Superior temporal gyrus (tissue), 1 donor: ENCODE measurements at regions not wholly inside any gene's neighbourhood (a gene's known extent, or its start where the extent isn't known, plus 50 kb on each side); places are given as distances from the start of the nearest gene placed in this dataset.

Source experiments
- DNase-seq: peaks from one replicate; pipeline ENCODE4 v3.0.0-alpha.2; 2016; ENCODE audit errors: extremely low spot score

DNA sequence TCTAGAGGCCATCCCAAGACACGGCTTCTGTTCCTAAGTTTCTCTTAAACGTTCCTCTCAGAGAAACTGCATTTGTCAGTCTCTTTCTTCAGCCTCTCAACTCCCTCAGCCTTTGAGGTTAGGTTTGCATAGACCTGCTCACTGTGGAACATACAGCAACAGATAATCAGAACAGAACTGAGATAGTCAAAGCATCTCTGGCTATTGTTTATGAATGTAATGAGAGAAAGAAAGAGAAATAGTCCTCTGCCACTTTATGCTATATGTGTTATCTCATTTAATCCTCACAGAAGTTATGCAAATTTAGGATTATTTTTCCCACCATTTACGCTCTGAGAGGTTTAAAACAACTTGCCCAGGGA, 190.6 kb downstream of the PHLDA1 start:
- no peak for DNase-seq

DNA sequence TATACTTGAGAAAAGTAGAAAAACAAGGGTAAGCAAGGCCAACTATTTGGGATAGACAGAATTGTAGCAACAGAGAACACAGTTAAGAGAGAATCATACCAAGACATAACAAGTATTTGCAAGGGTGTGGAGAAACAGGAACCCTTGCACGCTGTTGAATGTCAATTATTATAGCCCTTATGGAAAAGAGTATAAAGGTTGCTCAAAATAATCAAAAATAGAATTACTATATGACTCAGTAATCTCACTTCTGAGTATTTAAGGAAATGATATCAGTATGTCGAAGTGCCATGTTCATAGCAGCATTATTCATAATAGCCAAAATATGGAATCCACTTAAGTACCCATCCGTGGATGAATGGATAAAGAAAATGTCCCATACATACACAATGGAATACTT, 193.3 kb downstream of the PHLDA1 start:
- no peak for DNase-seq

DNA sequence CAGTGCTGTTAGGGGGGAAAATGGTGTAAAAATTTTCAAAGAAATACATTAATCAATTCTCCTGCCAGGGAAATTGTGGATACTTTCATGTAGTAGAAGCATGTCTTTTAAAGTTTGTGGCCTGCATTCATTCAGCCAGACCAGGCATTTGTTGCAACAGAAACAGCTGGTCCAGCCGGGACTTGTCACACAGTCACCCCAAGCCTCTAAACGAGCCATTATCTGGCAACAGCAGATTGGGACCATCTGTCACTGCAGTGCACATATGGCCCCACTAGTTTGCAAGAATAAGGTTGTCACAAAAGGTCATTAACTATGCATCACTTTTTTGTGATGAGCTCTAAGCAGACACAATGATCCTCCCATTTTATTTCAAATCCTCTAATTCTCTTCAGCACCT, 193.9 kb downstream of the PHLDA1 start:
- no peak for DNase-seq

DNA sequence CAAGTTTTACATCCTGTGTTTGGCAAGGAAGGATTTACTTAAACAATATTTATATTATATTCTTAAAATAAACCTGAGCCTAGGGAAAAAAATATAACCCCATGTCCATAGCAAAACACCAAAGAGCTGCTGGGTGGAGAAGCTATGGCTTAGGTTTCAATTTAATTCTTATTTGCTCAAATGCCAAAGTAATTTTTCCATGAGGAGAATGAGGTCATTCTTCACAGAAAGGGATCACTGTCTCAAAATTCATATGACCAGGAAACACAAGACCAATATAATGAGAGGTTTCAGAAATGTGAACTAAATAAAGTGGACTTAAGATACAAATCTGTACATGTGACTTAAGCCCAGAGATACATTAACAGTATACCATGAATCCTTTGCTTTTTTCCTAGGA, 195.0 kb downstream of the PHLDA1 start:
- no peak for DNase-seq

DNA sequence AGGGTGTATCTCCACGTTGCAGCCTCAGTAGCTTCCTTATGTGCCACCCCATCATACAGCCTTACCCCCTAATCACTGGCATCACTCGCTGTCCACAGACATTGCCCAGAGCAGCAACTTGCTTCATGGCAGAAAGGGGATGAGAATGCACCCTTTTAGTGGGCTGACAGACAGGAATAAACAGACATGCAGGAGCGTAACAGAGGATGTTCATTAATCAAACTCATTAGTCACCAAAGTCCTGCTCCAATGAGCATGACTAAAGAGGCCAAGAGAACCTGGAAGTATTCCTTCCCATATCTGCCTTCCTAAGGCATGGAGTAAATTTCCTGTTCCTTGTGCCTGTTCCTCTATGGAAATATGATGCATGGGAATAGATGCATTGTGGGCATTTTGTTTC, 197.0 kb downstream of the PHLDA1 start:
- no peak for DNase-seq

DNA sequence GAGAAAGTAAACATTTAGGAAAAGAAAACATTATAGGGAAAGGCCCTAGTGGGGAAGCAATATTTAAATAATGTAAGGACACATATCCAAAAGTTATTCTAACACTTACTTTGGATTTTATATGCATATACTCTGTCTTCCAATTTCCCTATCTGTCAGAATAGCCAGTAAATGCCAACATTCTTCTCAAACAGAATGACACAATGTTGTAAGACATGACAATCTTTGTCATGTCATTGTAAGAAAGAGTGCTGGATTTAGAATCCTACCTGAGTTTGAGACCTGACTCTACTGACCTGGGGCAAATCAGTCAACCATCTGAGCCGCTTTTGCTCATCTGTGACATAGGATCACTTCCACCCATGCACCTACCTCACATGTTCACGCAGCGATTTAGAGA, 198.3 kb downstream of the PHLDA1 start:
- DNase-seq: no peak

DNA sequence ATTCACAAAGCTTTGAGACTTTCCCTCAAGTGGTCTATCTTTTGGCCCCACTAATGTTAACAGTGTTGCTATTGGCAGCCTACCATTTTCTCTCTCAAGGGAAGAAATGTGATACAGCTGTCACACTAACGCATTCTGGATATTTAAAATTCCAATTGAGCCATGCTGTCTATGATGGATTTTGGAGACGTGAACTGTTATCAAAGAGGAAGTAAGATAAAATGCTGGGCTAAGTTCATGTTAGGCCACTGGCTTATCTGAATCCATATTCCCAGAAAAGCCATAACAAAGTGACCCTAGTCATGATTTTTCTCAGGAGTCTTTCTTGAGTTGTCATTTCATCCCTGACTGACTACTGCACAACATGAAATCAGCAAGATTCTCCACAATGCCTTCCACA, 200.2 kb downstream of the PHLDA1 start:
- DNase-seq: no peak

DNA sequence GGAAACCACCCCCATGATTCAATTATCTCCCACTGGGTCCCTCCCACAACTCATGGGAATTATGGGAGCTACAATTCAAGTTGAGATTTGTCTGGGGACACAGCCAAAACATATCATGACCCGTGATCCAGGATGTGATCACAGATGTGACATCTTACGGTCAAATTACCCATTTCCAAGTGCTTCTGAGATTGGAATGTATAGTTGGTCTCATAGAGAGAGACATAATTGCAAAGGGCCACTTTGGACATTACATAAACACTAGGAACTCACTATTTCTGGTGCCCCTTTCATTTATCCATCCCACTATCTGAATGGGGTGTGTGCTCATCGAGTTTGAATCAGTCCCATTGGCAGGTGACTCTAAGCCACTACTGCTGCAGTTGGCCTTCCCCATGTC, 204.5 kb downstream of the PHLDA1 start:
- no peak for DNase-seq

DNA sequence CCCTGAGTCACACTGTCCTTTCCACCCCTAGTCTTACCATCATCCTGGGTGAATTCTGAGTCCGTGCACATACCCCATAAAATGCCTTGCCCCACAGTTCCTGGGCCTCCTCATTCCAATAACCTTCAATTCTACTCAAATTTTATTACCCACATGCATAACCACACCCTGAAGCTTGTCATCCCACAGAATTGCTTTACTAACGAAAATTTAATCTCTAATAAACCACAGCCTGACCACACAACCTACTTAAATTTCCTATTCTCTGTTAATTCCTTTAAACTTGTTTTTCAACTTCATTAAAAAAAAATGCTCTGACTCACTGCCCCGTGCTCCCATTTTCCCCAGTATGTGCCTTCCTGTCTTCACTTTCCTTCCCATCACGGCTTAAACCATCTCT, 205.9 kb downstream of the PHLDA1 start:
- no peak for DNase-seq

DNA sequence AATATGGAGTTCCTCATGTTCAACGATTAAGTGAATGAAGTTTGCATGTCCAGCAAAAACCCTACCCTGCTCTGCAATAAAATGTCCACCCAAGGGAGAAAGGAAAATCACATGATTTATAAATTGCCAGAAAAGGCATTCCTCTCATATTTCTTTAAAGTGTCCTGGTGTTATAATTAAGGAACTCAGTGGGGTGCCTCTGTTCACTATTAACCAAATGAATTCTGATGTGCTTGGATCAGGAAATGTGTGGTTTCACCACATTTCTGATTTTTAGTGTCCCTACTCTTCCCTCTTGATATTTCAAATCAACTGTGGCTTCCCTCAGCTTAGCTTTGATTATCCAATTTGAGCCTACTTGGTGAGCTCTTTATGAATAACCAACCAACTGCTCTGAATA, 208.1 kb downstream of the PHLDA1 start:
- no peak for DNase-seq

DNA sequence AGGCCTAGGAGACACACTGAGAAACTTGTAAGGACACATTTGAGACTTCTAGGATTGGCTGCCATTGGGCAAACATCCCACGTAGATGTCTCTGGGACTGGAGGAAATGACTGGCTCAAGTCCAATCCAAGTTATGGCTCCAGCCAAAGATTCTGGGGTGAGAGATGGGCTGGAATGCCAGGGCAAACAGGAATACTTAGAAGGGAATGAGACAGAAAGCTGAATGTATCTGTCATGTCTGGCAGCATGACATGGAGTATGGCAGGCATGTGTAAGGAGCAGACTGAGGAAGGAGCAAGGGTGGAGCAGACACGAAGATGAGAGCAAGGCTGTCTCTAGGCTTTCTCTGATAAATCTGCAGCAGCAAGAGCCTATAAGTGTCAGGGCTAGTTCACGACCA, 209.2 kb downstream of the PHLDA1 start:
- DNase-seq: no peak

DNA sequence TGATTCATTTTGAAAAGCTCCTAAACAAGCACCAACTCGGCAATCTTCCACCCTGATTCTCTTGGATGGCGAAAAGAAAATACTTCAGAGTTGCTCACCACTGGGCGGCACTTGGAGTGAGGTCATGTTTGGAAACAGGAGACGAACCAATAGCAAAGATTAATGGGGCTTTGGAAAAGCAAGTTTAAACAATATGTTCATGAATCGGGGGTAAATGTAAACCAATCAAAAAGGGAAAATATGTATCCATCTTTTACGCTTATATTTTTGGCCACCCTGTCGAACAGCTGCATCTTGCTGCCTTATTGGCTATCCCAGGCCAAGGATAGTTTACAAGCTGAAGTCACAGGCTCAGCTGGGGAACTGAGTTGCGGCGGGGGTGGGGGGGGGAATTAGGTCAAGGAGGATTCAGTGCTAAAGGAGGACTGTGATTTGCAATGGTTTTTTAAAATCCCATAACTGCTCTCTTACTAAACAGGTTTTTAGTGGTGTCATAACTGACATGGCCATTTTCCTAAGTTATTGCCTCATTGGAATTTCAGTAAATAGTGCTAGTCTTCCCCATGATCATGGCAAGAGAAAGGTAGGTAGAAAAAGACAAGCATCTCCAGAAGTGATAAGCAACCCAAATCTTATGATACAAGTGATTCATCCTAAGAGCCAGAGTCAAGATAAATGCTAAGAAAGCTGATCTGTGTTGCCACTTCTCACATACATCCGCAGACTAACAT, 210.6 kb downstream of the PHLDA1 start:
- no peak for DNase-seq

DNA sequence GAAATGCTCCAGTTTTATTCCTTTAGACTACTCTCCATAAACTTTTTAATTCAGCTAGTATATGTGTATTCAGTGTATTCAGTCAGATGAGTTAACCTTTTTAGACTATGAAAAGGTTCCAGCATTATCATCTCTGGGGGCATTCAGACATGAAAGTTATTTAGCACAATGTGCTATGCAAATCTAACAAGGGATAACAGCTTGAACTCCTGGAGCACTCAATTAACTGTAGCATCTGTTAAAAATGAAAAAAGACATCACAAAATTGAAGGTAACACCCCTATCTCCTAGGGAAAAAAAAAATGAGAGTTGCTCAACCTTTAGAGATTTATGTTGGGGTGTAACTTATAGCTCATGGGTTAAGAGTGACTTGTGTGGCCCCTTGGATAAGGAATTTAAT, 211.5 kb downstream of the PHLDA1 start:
- DNase-seq: no peak

DNA sequence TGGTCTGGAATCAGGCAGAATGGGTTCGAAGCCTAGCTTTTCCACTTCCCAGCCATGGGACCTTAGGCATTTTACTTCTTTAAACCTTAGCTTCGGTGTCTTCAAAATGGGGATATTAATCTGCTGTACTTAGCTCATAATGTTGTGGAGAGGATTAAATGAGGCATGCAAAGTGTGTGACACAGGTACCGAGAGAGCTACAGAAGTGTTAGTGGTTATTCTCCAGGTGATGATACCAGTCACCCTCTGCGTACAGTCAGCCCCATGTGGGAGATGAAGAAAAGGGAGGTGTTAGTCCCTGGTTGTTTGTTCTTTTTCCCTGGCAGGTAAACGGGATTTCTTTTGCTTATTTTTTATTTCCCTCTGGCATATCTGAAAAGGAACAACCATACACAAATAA, 212.1 kb downstream of the PHLDA1 start:
- DNase-seq: no peak

DNA sequence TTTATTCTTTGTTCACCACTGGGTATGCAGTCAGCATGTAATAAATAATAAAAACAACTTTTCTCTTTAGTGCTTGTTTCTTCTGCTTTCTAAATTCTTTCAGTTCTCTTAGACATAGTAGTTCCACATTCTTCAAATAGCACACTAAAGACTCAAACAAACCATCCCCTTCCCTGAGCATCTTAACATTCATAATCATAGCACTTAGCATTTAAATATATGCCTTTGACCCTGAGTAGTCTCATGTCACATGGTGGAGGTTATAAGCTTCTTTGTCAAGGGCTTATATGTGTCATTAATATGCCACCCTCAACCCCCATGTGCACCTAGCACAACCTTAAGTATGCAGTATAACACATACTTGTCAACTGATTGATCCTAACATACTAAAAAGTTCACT, 212.7 kb downstream of the PHLDA1 start:
- DNase-seq: no peak

DNA sequence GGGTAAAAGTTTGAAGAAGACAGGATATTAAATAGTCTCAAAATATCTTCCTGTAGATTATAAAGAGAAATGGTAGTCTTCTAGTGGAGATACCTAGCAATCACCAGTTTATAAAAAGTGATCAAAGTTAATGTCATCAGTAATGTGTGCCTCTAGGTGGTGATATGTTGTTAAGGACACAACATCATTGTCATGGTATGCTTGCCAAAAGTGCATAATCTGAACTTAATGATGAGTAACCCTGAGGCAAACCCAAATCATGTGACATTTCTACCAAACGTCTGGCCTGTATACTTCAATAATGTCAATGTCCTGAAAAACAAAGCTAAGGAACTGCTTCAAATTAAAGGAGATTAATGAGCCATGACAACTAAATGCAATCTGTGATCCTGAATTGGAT, 214.7 kb downstream of the PHLDA1 start:
- no peak for DNase-seq

DNA sequence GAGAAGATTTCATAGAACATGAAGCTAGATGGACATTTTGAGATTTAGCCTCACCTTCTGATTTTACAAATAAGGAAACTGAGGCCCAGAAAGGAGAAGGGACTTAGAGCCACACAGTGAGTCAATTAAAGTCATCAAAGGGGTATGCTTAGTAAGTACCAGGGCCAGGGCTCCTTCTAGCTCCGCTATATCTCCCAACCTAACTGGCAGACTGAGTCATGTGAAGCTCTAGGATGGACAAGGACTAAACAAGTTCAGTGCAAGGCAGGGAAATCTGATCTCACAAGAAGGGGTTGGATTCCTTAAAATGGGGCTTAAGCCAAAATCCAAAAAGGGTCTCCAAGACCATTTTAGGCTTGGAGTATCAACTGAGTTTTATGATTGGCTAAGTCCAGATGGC, 215.8 kb downstream of the PHLDA1 start:
- DNase-seq: no peak

DNA sequence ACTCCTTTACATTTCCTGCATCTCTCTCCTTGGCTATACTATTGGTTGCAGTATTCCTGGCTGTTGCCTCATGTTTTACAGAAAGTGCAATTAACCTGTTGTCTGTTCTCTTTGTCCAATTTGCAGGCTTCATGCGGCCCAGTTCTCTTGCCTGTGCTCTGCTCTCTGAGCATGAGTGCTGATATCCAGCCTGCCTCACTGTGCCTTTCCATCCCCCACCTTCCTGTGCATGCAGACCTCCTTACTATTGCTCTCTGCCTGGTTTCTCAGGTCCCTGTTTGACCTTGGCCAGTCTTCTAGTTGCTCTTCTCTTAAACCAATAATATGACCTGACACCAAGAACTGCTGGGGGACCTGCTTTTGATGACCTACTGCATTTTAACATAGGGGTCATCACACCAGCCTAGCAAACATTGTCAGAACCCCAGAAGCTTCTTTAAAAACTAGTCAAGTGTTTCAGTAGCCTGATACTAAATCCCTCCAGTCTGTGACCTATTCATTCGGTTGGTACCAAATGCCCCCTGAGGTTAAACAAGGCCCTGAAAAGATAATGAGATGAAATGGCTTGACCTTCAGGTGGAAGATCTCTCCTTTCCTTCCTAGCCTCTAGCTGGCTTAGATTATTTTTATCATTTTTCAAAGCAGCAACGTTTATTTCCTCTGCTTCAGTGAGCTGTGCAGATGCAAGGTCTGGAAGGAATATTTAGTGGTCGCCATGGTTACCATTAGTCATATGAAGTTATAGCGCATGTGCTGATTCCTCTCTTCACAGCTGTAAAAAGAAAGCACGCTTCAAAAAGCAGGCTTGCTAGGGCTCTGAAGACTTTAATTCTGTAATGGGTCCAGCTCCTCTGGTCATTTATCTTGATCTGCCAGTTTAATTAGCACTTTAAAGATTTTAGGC, 216.5 kb downstream of the PHLDA1 start:
- DNase-seq: peak; percentile 56

DNA sequence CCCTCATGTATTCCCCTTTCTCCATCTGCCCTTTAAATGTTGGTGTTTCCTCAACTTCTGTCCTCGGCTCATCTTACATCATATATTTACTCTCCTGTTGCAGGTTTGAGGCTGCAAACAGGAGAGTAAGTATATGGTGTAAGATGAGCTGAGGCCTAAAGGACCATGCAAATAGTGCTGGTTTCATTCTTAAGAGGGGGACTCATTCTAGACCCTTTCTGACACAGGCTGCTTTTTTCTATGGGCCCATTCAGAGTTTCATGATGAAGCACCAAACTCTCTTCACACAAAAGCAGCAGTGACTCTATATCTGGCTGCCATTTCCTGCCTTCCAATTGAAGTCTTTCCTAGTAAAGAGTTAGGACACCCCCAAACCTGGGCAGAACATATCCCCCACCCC, 218.5 kb downstream of the PHLDA1 start:
- DNase-seq: no peak

DNA sequence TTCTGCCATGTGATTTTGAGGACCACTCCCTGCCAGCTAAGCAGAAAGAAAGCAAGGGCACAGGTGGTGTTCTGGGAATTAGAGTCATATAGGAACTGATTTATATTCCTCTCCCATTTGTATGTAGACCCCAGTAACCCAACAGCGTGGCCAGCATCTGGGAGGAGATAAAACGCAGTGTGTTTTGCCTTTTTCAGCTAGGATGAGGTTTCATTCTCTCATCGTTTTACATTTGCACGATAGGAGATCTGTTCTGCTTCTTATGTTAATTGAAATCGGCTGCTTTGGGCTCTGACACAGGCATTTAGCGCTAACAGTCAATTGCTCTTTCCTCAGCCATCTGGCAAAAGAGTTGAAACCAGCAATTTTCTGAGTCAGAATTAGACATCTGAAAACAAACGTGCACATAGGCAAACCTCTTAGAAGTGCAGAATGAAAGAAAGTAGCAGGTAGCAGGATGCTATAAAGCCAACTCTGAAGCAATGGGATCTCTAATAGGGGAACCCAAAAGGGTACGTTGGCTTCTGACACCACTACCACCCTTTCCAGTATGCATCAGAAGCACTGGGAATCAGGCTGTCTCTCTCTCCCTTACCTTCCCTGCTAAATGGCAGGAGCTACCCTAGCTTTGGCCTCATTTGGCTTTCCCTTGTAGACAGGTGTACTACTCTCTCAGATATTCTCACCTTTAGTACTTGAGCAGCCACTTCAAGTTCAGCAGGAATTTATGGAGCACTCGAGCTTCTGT, 219.1 kb downstream of the PHLDA1 start:
- peak; percentile 51 for DNase-seq

DNA sequence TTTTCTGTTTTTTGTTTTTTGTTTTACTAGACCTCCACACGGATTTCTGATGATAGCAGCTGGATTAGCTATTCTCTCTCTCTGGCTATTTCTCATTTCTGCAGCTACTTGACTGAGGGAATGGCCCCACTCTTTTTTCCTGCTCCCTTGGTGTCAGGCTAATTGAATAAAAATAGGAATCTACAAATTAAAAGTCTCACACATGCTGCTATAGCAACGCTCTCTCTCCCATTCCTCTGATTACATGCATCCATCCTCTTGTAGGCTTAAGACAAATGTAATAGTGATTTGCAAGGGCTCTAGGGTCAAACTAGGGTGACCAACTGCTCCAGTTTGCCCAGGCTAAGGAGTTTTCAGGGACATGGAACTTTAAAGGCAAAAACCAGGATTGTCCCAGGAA, 221.8 kb downstream of the PHLDA1 start:
- DNase-seq: no peak

DNA sequence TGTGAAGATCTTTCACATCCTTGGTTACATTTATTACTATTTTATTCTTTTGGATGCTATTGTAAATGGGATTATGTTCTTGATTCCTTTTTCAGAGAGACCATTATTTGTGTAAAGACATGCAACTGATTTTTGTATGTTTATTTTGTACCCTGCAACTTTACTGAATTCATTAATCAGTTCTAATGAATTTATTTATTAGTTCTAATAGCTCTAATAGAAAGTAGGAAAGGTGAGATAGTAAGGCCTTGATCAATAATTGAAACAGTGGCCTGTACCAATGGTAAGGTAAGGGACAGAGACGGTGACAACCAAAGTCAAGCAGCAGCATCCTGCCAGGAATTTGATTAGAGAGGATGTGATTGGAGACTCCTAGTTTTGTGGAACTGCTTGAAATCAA, 224.1 kb downstream of the PHLDA1 start:
- DNase-seq: no peak

DNA sequence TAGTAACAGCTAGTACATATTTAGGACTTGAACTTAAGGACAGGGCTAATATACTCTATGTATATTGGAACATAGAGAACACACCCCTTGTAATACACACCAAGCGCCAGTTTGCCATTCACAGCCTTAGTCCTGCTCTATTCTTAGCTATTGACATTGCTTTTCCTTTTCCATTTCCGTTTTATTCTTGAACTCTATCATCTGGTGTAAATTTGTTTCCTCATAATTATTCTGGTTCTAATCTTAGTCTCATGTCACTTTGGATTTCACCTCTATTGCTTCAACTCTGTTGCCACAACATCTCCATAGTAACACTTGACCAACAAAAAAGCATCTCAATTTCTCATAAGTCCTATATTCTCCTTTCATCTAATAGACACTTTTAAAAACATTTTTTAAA, 225.7 kb downstream of the PHLDA1 start:
- no peak for DNase-seq
